ENCODE measurements at regions not wholly inside any gene's neighbourhood (a gene's known extent, or its start where the extent isn't known, plus 50 kb on each side); places are given as distances from the start of the nearest gene placed in this dataset.

DNA sequence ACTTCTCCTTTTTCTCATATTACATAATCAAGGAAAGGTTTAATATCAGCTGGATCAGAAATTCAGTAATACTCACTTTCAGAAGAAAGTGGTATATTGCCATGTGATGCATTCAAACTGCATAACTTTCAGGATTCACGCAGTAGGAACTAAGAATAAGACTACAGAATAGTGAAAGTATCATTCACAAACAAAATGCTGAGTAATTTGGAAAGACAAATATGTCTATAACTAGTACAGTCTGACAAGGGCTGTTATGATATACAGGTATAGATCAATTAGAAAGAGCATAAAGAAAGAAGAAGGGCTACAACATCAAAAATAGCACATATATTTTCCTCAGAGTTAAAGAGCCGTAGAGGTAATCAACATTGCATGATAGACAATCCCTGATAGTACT, 871.5 kb upstream of the TMPRSS15 start:
- no peaks in the 10 kb centered on the region for H3K9me3 ChIP-seq
- H3K27me3 ChIP-seq (replicated peaks; ENCODE audit: insufficient read depth) = no peaks in the 10 kb centered on the region
- ATAC-seq (ENCODE audit: insufficient number of reproducible peaks, low FRiP score, low read depth) = no peak
- H3K36me3 ChIP-seq = no peaks in the 10 kb centered on the region
- no peak overlapping the region for H3K4me3 ChIP-seq
- H3K4me1 ChIP-seq (ENCODE audit: control insufficient read depth in 1 of 2, low read depth in 2 of 2) = no peaks in the 10 kb centered on the region
- H3K27ac ChIP-seq = no peak overlapping the region
- TF ChIP-seq, protein P1, sequence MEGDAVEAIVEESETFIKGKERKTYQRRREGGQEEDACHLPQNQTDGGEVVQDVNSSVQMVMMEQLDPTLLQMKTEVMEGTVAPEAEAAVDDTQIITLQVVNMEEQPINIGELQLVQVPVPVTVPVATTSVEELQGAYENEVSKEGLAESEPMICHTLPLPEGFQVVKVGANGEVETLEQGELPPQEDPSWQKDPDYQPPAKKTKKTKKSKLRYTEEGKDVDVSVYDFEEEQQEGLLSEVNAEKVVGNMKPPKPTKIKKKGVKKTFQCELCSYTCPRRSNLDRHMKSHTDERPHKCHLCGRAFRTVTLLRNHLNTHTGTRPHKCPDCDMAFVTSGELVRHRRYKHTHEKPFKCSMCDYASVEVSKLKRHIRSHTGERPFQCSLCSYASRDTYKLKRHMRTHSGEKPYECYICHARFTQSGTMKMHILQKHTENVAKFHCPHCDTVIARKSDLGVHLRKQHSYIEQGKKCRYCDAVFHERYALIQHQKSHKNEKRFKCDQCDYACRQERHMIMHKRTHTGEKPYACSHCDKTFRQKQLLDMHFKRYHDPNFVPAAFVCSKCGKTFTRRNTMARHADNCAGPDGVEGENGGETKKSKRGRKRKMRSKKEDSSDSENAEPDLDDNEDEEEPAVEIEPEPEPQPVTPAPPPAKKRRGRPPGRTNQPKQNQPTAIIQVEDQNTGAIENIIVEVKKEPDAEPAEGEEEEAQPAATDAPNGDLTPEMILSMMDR (IDR thresholded peaks at IDR 0.05) = no peak
- no peak for DNase-seq (ENCODE audit: low spot score)

DNA sequence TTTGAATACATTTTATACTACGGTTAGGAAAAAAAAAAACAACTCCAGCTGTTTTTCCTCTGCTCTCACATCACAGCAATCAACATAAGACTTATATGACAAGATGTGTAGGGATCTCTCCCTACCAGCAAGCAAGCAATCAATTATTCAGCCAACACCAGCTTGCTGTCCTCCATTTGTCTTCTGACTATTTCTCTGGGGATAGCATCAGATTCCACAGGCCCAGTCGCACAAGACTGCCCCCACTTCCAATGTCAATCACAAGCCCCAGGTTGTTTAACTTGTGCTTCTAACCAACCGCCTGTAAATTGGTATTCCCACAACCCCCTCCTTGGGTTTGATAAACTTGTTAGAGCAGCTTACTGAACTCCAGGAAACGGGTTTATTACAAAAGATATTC, 873.1 kb upstream of the TMPRSS15 start:
- TF ChIP-seq, protein P1 (IDR thresholded peaks at IDR 0.05) = no peak
- ATAC-seq (ENCODE audit: insufficient number of reproducible peaks, low FRiP score, low read depth) (no peak), DNase-seq (ENCODE audit: low spot score) (no peak)
- no peaks in the 10 kb centered on the region for H3K9me3 ChIP-seq
- H3K27me3 ChIP-seq (replicated peaks; ENCODE audit: insufficient read depth) = no peaks in the 10 kb centered on the region
- H3K4me3 ChIP-seq = no peak overlapping the region
- no peaks in the 10 kb centered on the region for H3K4me1 ChIP-seq (ENCODE audit: control insufficient read depth in 1 of 2, low read depth in 2 of 2)
- no peaks in the 10 kb centered on the region for H3K36me3 ChIP-seq
- no peak overlapping the region for H3K27ac ChIP-seq

DNA sequence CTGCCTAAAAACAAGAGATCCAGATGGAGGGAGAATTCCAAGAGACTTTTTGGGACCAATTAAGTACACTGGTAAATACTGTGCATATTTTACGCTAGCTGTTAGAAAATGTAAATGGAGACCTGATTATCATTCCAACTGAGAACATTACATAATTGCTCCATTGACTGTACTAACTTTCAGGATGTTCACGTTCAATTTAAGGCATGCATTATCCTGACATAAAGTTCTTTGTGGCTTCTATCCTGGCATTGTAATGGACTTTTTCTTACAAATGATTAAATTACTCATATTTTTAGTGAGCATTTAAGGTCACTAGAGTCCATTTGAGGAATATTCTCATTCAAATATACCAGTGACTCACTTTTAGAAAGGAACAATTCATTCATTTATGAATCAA, 883.3 kb upstream of the TMPRSS15 start:
- Histone ChIP-seq H3K27me3 (replicated peaks; ENCODE audit: insufficient read depth) (no peaks in the 10 kb centered on the region), H3K4me1 (ENCODE audit: control insufficient read depth in 1 of 2, low read depth in 2 of 2) (no peaks in the 10 kb centered on the region), H3K36me3 (no peaks in the 10 kb centered on the region), H3K4me3 (no peak overlapping the region), H3K27ac (no peak overlapping the region), H3K9me3 (no peaks in the 10 kb centered on the region)
- ATAC-seq (ENCODE audit: insufficient number of reproducible peaks, low FRiP score, low read depth) (no peak), DNase-seq (ENCODE audit: low spot score) (no peak)
- TF ChIP-seq, protein P1 (IDR thresholded peaks at IDR 0.05) = no peak

DNA sequence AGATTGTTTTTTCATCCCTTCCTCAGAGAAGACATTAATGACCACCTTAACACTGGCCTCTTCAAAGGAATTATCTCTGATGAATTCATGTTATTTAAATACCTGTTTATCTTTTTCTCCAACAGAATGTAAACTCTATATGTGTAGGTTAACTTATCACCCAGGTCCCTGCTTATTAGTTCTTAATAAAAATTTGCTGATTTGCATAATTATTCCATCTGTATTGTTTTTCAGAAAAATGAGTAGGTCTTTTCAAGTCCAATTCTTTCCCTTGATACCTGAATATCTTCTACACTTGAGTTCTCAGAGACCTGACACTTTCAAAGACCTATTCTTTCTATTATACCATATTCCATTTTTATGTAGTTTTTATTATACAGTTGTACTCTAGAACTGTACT, 886.7 kb upstream of the TMPRSS15 start:
- no peak overlapping the region for H3K4me3 ChIP-seq
- no peaks in the 10 kb centered on the region for H3K27me3 ChIP-seq (replicated peaks; ENCODE audit: insufficient read depth)
- no peaks in the 10 kb centered on the region for H3K4me1 ChIP-seq (ENCODE audit: control insufficient read depth in 1 of 2, low read depth in 2 of 2)
- H3K27ac ChIP-seq = no peak overlapping the region
- TF ChIP-seq, protein P1 (IDR thresholded peaks at IDR 0.05) = no peak
- no peak for DNase-seq (ENCODE audit: low spot score)
- H3K36me3 ChIP-seq = no peaks in the 10 kb centered on the region
- H3K9me3 ChIP-seq = no peaks in the 10 kb centered on the region
- ATAC-seq (ENCODE audit: insufficient number of reproducible peaks, low FRiP score, low read depth) = no peak

DNA sequence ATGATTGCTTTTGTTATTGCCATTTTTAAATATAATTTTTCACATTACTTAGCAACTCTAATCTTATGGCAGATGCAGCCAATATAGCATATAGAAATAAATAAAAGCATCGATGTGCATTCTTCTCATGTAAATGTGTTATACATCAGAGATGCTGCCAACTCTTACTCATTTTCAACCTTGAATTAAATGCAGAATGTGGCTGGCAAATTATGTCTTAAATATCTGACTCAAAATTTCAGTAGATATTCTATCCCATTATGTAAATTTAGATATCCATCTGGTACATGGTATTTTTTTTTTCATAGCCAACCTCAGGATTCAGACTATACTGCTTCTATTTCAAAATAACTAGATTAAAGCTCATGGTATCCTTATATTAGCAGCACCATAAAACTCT, 916.7 kb upstream of the TMPRSS15 start:
- Histone ChIP-seq H3K4me1 (ENCODE audit: control insufficient read depth in 1 of 2, low read depth in 2 of 2) (no peaks in the 10 kb centered on the region), H3K4me3 (no peak overlapping the region), H3K27me3 (replicated peaks; ENCODE audit: insufficient read depth) (no peaks in the 10 kb centered on the region), H3K36me3 (no peaks in the 10 kb centered on the region), H3K27ac (no peak overlapping the region), H3K9me3 (no peaks in the 10 kb centered on the region)
- no peak for ATAC-seq (ENCODE audit: insufficient number of reproducible peaks, low FRiP score, low read depth)
- DNase-seq (ENCODE audit: low spot score) = no peak
- TF ChIP-seq, protein P1 (IDR thresholded peaks at IDR 0.05) = no peak
